ENCODE measurements at regions not wholly inside any gene's neighbourhood (a gene's known extent, or its start where the extent isn't known, plus 50 kb on each side); places are given as distances from the start of the nearest gene placed in this dataset.

DNA sequence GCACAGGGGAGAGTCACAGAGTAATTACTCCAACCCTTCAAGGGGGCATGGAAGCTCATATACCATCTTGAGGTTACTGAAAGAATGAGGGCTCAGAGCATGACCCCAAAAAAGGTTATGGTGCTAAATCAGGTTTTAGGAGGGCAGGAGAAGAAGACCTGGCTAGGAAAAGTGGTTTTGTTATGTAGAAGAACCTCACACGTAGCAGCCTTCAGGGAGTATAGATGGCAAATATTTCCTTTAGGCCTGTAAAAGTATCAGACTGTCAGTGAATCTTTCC is 102.0 kb upstream of the PDE5A start:
- Histone ChIP-seq H3K4me1 (ENCODE audit: control insufficient read depth in 4 of 4, insufficient read depth in 4 of 4, low read length in 3 of 4) (peaks cover 0 to 2% (median 1%) of the 10 kb centered on the region in 4 donors), H3K27me3 (ENCODE audit: control insufficient read depth in 4 of 4, insufficient read depth in 4 of 4, low read length in 3 of 4) (no peaks in the 10 kb centered on the region), H3K27ac (ENCODE audit: low read depth in 1 of 2, low read length in 2 of 2) (no peak overlapping the region), H3K9me3 (ENCODE audit: control insufficient read depth in 4 of 4, low read length in 3 of 4) (no peaks in the 10 kb centered on the region), H3K36me3 (ENCODE audit: control insufficient read depth in 4 of 4, insufficient read depth in 3 of 4, low read depth in 1 of 4, low read length in 3 of 4) (no peaks in the 10 kb centered on the region), H3K4me3 (ENCODE audit: low read depth in 1 of 3, low read length in 3 of 3) (no peak overlapping the region), H3K9ac (ENCODE audit: low read depth in 1 of 2, low read length in 2 of 2) (no peak overlapping the region)
- WGBS: 83% methylated on average over 1 of the region's 1 CpG
- no peak for DNase-seq (ENCODE audit: low spot score)
- TF ChIP-seq, protein P1, sequence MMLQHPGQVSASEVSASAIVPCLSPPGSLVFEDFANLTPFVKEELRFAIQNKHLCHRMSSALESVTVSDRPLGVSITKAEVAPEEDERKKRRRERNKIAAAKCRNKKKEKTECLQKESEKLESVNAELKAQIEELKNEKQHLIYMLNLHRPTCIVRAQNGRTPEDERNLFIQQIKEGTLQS (IDR thresholded peaks at IDR 0.05): no peak
- no peak for TF ChIP-seq SP1 (IDR thresholded peaks at IDR 0.05)
- TF ChIP-seq, protein P2, sequence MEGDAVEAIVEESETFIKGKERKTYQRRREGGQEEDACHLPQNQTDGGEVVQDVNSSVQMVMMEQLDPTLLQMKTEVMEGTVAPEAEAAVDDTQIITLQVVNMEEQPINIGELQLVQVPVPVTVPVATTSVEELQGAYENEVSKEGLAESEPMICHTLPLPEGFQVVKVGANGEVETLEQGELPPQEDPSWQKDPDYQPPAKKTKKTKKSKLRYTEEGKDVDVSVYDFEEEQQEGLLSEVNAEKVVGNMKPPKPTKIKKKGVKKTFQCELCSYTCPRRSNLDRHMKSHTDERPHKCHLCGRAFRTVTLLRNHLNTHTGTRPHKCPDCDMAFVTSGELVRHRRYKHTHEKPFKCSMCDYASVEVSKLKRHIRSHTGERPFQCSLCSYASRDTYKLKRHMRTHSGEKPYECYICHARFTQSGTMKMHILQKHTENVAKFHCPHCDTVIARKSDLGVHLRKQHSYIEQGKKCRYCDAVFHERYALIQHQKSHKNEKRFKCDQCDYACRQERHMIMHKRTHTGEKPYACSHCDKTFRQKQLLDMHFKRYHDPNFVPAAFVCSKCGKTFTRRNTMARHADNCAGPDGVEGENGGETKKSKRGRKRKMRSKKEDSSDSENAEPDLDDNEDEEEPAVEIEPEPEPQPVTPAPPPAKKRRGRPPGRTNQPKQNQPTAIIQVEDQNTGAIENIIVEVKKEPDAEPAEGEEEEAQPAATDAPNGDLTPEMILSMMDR (IDR thresholded peaks at IDR 0.05; ENCODE audit: low read depth, low read length, missing input control): no peak
- TF ChIP-seq HNF4A (conservative IDR thresholded peaks at IDR 0.05): no peak
- TF ChIP-seq, protein P3, sequence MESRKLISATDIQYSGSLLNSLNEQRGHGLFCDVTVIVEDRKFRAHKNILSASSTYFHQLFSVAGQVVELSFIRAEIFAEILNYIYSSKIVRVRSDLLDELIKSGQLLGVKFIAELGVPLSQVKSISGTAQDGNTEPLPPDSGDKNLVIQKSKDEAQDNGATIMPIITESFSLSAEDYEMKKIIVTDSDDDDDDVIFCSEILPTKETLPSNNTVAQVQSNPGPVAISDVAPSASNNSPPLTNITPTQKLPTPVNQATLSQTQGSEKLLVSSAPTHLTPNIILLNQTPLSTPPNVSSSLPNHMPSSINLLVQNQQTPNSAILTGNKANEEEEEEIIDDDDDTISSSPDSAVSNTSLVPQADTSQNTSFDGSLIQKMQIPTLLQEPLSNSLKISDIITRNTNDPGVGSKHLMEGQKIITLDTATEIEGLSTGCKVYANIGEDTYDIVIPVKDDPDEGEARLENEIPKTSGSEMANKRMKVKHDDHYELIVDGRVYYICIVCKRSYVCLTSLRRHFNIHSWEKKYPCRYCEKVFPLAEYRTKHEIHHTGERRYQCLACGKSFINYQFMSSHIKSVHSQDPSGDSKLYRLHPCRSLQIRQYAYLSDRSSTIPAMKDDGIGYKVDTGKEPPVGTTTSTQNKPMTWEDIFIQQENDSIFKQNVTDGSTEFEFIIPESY (IDR thresholded peaks at IDR 0.05): no peak
- TF ChIP-seq HNF4G (IDR thresholded peaks at IDR 0.05): no peak
- TF ChIP-seq RXRA (IDR thresholded peaks at IDR 0.05): no peak
- TF ChIP-seq NR2F2 (IDR thresholded peaks at IDR 0.05): no peak
- TF ChIP-seq GABPA (IDR thresholded peaks at IDR 0.05 in 1 of 2, conservative IDR thresholded peaks at IDR 0.05 in 1 of 2): no peak
- TF ChIP-seq FOXA2 (IDR thresholded peaks at IDR 0.05): no peak
- TF ChIP-seq EGR1 (IDR thresholded peaks at IDR 0.05; ENCODE audit: low read depth in 2 of 2): no peak
- TF ChIP-seq, protein P4, sequence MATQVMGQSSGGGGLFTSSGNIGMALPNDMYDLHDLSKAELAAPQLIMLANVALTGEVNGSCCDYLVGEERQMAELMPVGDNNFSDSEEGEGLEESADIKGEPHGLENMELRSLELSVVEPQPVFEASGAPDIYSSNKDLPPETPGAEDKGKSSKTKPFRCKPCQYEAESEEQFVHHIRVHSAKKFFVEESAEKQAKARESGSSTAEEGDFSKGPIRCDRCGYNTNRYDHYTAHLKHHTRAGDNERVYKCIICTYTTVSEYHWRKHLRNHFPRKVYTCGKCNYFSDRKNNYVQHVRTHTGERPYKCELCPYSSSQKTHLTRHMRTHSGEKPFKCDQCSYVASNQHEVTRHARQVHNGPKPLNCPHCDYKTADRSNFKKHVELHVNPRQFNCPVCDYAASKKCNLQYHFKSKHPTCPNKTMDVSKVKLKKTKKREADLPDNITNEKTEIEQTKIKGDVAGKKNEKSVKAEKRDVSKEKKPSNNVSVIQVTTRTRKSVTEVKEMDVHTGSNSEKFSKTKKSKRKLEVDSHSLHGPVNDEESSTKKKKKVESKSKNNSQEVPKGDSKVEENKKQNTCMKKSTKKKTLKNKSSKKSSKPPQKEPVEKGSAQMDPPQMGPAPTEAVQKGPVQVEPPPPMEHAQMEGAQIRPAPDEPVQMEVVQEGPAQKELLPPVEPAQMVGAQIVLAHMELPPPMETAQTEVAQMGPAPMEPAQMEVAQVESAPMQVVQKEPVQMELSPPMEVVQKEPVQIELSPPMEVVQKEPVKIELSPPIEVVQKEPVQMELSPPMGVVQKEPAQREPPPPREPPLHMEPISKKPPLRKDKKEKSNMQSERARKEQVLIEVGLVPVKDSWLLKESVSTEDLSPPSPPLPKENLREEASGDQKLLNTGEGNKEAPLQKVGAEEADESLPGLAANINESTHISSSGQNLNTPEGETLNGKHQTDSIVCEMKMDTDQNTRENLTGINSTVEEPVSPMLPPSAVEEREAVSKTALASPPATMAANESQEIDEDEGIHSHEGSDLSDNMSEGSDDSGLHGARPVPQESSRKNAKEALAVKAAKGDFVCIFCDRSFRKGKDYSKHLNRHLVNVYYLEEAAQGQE (IDR thresholded peaks at IDR 0.05): no peak
- TF ChIP-seq JUND (IDR thresholded peaks at IDR 0.05): no peak
- TF ChIP-seq, protein P5, sequence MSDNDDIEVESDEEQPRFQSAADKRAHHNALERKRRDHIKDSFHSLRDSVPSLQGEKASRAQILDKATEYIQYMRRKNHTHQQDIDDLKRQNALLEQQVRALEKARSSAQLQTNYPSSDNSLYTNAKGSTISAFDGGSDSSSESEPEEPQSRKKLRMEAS (IDR thresholded peaks at IDR 0.05): no peak
- TF ChIP-seq YY1 (IDR thresholded peaks at IDR 0.05): no peak
- no peak for TF ChIP-seq TAF1 (conservative IDR thresholded peaks at IDR 0.05)
- no peak for TF ChIP-seq FOXA1 (IDR thresholded peaks at IDR 0.05)
